ENCODE measurements at regions not wholly inside any gene's neighbourhood (a gene's known extent, or its start where the extent isn't known, plus 50 kb on each side); places are given as distances from the start of the nearest gene placed in this dataset.

- no peak for DNase-seq (ENCODE audit: extremely low read depth, low read depth, low spot score)
These were observed 249.8 kb upstream of the RAB6C start for GRCh38 chr2:129729646-129730045.

- no peak for DNase-seq (ENCODE audit: extremely low read depth, low read depth, low spot score)
These were observed 248.5 kb upstream of the RAB6C start for GRCh38 chr2:129730979-129731378.

GRCh38 chr2:129731907-129732629 lies 247.4 kb upstream of the RAB6C start:
- no peak for DNase-seq (ENCODE audit: extremely low read depth, low read depth, low spot score)

- DNase-seq (ENCODE audit: extremely low read depth, low read depth, low spot score) = no peak
These were observed 246.8 kb upstream of the RAB6C start for GRCh38 chr2:129732630-129733026.

GRCh38 chr2:129733041-129733440 lies 246.4 kb upstream of the RAB6C start:
- no peak for DNase-seq (ENCODE audit: extremely low read depth, low read depth, low spot score)

- no peak for DNase-seq (ENCODE audit: extremely low read depth, low read depth, low spot score)
These were observed 245.9 kb upstream of the RAB6C start for GRCh38 chr2:129733579-129733978.

- DNase-seq (ENCODE audit: extremely low read depth, low read depth, low spot score) = no peak
These were observed 245.0 kb upstream of the RAB6C start for GRCh38 chr2:129734343-129735034.

- no peak for DNase-seq (ENCODE audit: extremely low read depth, low read depth, low spot score)
These were observed 243.9 kb upstream of the RAB6C start for GRCh38 chr2:129735576-129735975.

GRCh38 chr2:129737660-129738527 lies 241.6 kb upstream of the RAB6C start:
- no peak for DNase-seq (ENCODE audit: extremely low read depth, low read depth, low spot score)

- DNase-seq (ENCODE audit: extremely low read depth, low read depth, low spot score) = no peak
These were observed 240.7 kb upstream of the RAB6C start for GRCh38 chr2:129738799-129739198.

- no peak for DNase-seq (ENCODE audit: extremely low read depth, low read depth, low spot score)
These were observed 239.0 kb upstream of the RAB6C start for GRCh38 chr2:129740504-129740903.

- no peak for DNase-seq (ENCODE audit: extremely low read depth, low read depth, low spot score)
These were observed 238.3 kb upstream of the RAB6C start for GRCh38 chr2:129741165-129741564.

- DNase-seq (ENCODE audit: extremely low read depth, low read depth, low spot score) = no peak
These were observed 237.8 kb upstream of the RAB6C start for GRCh38 chr2:129741623-129742022.

- DNase-seq (ENCODE audit: extremely low read depth, low read depth, low spot score) = no peak
These were observed 236.9 kb upstream of the RAB6C start for GRCh38 chr2:129742415-129743180.

GRCh38 chr2:129744141-129744540 lies 235.3 kb upstream of the RAB6C start:
- DNase-seq (ENCODE audit: extremely low read depth, low read depth, low spot score) = no peak

GRCh38 chr2:129744649-129745048 lies 234.8 kb upstream of the RAB6C start:
- no peak for DNase-seq (ENCODE audit: extremely low read depth, low read depth, low spot score)

- no peak for DNase-seq (ENCODE audit: extremely low read depth, low read depth, low spot score)
These were observed 231.9 kb upstream of the RAB6C start for GRCh38 chr2:129747500-129748125.

GRCh38 chr2:129748250-129748649 lies 231.2 kb upstream of the RAB6C start:
- DNase-seq (ENCODE audit: extremely low read depth, low read depth, low spot score) = no peak

- DNase-seq (ENCODE audit: extremely low read depth, low read depth, low spot score) = no peak
These were observed 230.8 kb upstream of the RAB6C start for GRCh38 chr2:129748653-129749052.

GRCh38 chr2:129751409-129751808 lies 228.1 kb upstream of the RAB6C start:
- no peak for DNase-seq (ENCODE audit: extremely low read depth, low read depth, low spot score)
